ENCODE measurements at regions not wholly inside any gene's neighbourhood (a gene's known extent, or its start where the extent isn't known, plus 50 kb on each side); places are given as distances from the start of the nearest gene placed in this dataset.
A peak's percentile ranks its signal among the peaks of the same experiment; 100 is the strongest.

GRCh38 chr11:131186629-131187101, 183.8 kb upstream of the NTM start:
- H3K36me3 ChIP-seq: no peaks in the 10 kb centered on the region
- H3K4me3 ChIP-seq: no peak overlapping the region
- intact Hi-C loops (cut with DNase I; ENCODE audit: low total_unique reads): no loop called here
- H3K9me3 ChIP-seq: no peaks in the 10 kb centered on the region
- H3K27me3 ChIP-seq: peaks cover 0 to 4% (median 4%) of the 10 kb centered on the region in 3 donors
- no peaks in the 10 kb centered on the region for H3K4me1 ChIP-seq
- 14 to 37% (median 20%) methylated on average over 7 to 10 of the region's 10 CpGs for WGBS, 5 donors
- H3K27ac ChIP-seq: no peak overlapping the region
- DNase-seq: peak in 1 of 2 donors; percentile 29
- TF ChIP-seq POLR2AphosphoS5 (IDR thresholded peaks at IDR 0.05) (no peak), POLR2A (IDR thresholded peaks at IDR 0.05) (no peak)

DNA sequence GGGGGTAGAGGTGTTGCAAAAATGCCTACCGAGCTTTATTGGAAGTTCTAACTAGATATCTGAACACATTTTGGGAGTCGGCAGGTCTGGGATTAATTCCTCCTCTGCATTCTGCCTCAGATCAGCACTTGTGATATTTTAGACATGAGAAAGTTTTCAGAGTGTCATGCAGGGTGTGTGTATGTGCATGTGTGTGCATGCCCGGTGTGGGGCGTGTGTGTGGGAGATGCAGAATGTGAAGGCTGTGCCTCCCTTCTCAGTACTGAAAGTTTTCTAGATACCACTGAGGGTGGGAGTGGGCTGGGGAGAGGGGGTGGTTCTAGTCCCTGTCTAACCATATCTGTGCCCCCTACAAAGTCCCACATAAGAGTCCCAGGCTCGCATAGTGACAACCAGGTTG, 180.0 kb upstream of the NTM start:
- intact Hi-C loops (cut with DNase I; ENCODE audit: low total_unique reads): no loop called here
- H3K4me3 ChIP-seq: no peak overlapping the region
- H3K4me1 ChIP-seq: peaks cover 0 to 4% (median 1%) of the 10 kb centered on the region in 4 donors
- TF ChIP-seq EP300 (IDR thresholded peaks at IDR 0.05) (no peak), POLR2A (IDR thresholded peaks at IDR 0.05) (no peak), POLR2AphosphoS5 (IDR thresholded peaks at IDR 0.05) (no peak), CTCF (IDR thresholded peaks at IDR 0.05) (no peak)
- H3K9me3 ChIP-seq: no peaks in the 10 kb centered on the region
- DNase-seq: no peak
- WGBS, 5 donors: 72 to 94% (median 89%) methylated on average over 5 of the region's 5 CpGs
- H3K36me3 ChIP-seq: no peaks in the 10 kb centered on the region
- H3K27ac ChIP-seq: no peak overlapping the region
- H3K27me3 ChIP-seq: peaks cover 0 to 9% (median 4%) of the 10 kb centered on the region in 3 donors

GRCh38 chr11:131191606-131192005, 178.8 kb upstream of the NTM start:
- no peak for DNase-seq
- 62 to 79% (median 64%) methylated on average over 4 of the region's 4 CpGs for WGBS, 5 donors

GRCh38 chr11:131192628-131193027, 177.8 kb upstream of the NTM start:
- Histone ChIP-seq H3K4me1 (peaks cover 8 to 25% (median 13%) of the 10 kb centered on the region in 4 donors), H3K27ac (no peak overlapping the region), H3K9me3 (no peaks in the 10 kb centered on the region), H3K36me3 (no peaks in the 10 kb centered on the region), H3K27me3 (peaks cover 0 to 9% (median 0%) of the 10 kb centered on the region in 3 donors), H3K4me3 (no peak overlapping the region)
- 66 to 74% (median 73%) methylated on average over 12 of the region's 12 CpGs for WGBS, 5 donors
- DNase-seq: no peak
- intact Hi-C loops (cut with DNase I; ENCODE audit: low total_unique reads): no loop called here
- TF ChIP-seq POLR2A (IDR thresholded peaks at IDR 0.05) (no peak), CTCF (IDR thresholded peaks at IDR 0.05) (no peak), EP300 (IDR thresholded peaks at IDR 0.05) (no peak), POLR2AphosphoS5 (IDR thresholded peaks at IDR 0.05) (no peak)

More at GRCh38 chr11:131191606-131192005, 178.8 kb upstream of the NTM start:
- Histone ChIP-seq H3K36me3 (no peaks in the 10 kb centered on the region), H3K4me1 (peaks cover 7 to 15% (median 11%) of the 10 kb centered on the region in 4 donors), H3K4me3 (no peak overlapping the region), H3K27ac (no peak overlapping the region), H3K9me3 (no peaks in the 10 kb centered on the region), H3K27me3 (peaks cover 0 to 9% (median 3%) of the 10 kb centered on the region in 3 donors)
- intact Hi-C loops (cut with DNase I; ENCODE audit: low total_unique reads): no loop called here
- TF ChIP-seq POLR2AphosphoS5 (IDR thresholded peaks at IDR 0.05): no peak
- no peak for TF ChIP-seq CTCF (IDR thresholded peaks at IDR 0.05)
- no peak for TF ChIP-seq POLR2A (IDR thresholded peaks at IDR 0.05)
- TF ChIP-seq EP300 (IDR thresholded peaks at IDR 0.05): no peak

DNA sequence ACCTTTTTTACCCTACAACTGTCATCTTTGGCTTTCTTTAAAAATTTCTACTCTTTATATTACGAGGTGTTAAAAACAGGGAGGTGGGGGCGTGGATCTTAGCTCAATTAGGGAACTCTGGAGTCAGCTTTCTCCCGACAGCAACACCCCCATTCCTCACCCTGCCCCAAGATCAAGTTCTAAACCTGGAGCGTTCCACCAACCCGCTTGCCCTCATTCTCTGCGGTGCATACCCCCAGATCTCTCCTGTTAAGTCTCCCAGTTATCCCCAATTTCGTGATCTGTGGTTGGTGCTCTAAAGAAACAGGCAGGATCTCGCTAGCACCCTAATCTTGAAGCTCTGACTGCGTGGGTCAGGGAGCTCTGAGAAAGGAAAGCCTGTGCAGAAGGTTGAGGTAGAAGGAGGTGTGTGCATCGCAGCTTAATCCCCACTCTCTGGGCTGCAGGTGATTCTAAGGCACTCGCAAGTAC, 177.3 kb upstream of the NTM start:
- peaks cover 8 to 25% (median 13%) of the 10 kb centered on the region in 4 donors for H3K4me1 ChIP-seq
- H3K27me3 ChIP-seq: peaks cover 0 to 9% (median 0%) of the 10 kb centered on the region in 3 donors
- intact Hi-C loops (cut with DNase I; ENCODE audit: low total_unique reads): no loop called here
- DNase-seq: no peak
- TF ChIP-seq POLR2AphosphoS5 (IDR thresholded peaks at IDR 0.05) (no peak), EP300 (IDR thresholded peaks at IDR 0.05) (no peak), CTCF (IDR thresholded peaks at IDR 0.05) (no peak), POLR2A (IDR thresholded peaks at IDR 0.05) (no peak)
- no peak overlapping the region for H3K4me3 ChIP-seq
- WGBS, 5 donors: 75 to 88% (median 77%) methylated on average over 11 of the region's 11 CpGs
- H3K27ac ChIP-seq: no peak overlapping the region
- no peaks in the 10 kb centered on the region for H3K9me3 ChIP-seq
- no peaks in the 10 kb centered on the region for H3K36me3 ChIP-seq

All from stomach (tissue), 8 donors.